Colonic mucosa (tissue), 4 donors: ENCODE measurements at regions not wholly inside any gene's neighbourhood (a gene's known extent, or its start where the extent isn't known, plus 50 kb on each side); places are given as distances from the start of the nearest gene placed in this dataset.

ENCODE experiments used
- DNase-seq: peaks from one replicate; pipeline ENCODE4 v3.0.0-alpha.2; 2020
- H3K27ac ChIP-seq: fragments of 200-600 bp; one replicate; pipeline ENCODE4 v1.8.0; 2021
- H3K27me3 ChIP-seq: fragments of 200-600 bp; one replicate; pipeline ENCODE4 v1.8.0; 2021
- H3K36me3 ChIP-seq: fragments of 200-600 bp; one replicate; pipeline ENCODE4 v1.8.0; 2021
- H3K4me1 ChIP-seq: fragments of 200-600 bp; one replicate; pipeline ENCODE4 v1.8.0; 2021; ENCODE audit warnings: mild to moderate bottlenecking
- H3K4me3 ChIP-seq: fragments of 200-600 bp; one replicate; pipeline ENCODE4 v1.8.0; 2021
- H3K9ac ChIP-seq, 2 donors: one replicate each; pipeline ENCODE4 v1.7.0; 2013; ENCODE audit warnings: control low read depth in 2 of 2, low read depth in 2 of 2, low read length in 2 of 2
- H3K9me3 ChIP-seq: fragments of 200-600 bp; one replicate; pipeline ENCODE4 v1.8.0; 2021
- CTCF ChIP-seq: fragments of 200-600 bp; IDR thresholded peaks from one replicate; pipeline ENCODE4 v1.8.0; 2022; ENCODE audit warnings: antibody characterized with exemption, mild to moderate bottlenecking
- intact Hi-C: fragments of 100-400 bp; cut with DNase I; formaldehyde crosslinking; loops from one replicate; pipeline ENCODE4 v1.14.1; 2022
- donor health status: healthy.
- donor health status: DM: no; HTN: no; CAD: no.
- donor health status: DM: no; HTN: no; CAD: no.

- H3K27me3 ChIP-seq = no peaks in the 10 kb centered on the region
- no peak for TF ChIP-seq CTCF
- H3K4me3 ChIP-seq = no peak overlapping the region
- DNase-seq = no peak
- no peaks in the 10 kb centered on the region for H3K36me3 ChIP-seq
- H3K4me1 ChIP-seq = no peaks in the 10 kb centered on the region
- H3K9me3 ChIP-seq = no peaks in the 10 kb centered on the region
- intact Hi-C loops = no loop called here
- H3K9ac ChIP-seq = no peak overlapping the region
- no peak overlapping the region for H3K27ac ChIP-seq
These were observed 572.3 kb downstream of the PLCL1 start for GRCh38 chr2:198376677-198377076.

GRCh38 chr2:198375083-198375410 is 570.7 kb downstream of the PLCL1 start:
- intact Hi-C loops = no loop called here

GRCh38 chr2:198374375-198375082 is 570.1 kb downstream of the PLCL1 start:
- Histone ChIP-seq H3K27me3 (no peaks in the 10 kb centered on the region), H3K27ac (no peak overlapping the region), H3K4me3 (no peak overlapping the region), H3K4me1 (no peaks in the 10 kb centered on the region), H3K36me3 (no peaks in the 10 kb centered on the region), H3K9me3 (no peaks in the 10 kb centered on the region), H3K9ac (no peak overlapping the region)
- intact Hi-C loops = no loop called here
- peak; percentile 82 for DNase-seq
- TF ChIP-seq CTCF = peak; percentile 64

More at GRCh38 chr2:198375083-198375410, 570.7 kb downstream of the PLCL1 start:
- Histone ChIP-seq H3K27ac (no peak overlapping the region), H3K9ac (no peak overlapping the region), H3K4me1 (no peaks in the 10 kb centered on the region), H3K36me3 (no peaks in the 10 kb centered on the region), H3K4me3 (no peak overlapping the region), H3K9me3 (no peaks in the 10 kb centered on the region), H3K27me3 (no peaks in the 10 kb centered on the region)
- TF ChIP-seq CTCF = no peak
- no peak for DNase-seq

GRCh38 chr2:198371921-198372543 is 567.6 kb downstream of the PLCL1 start:
- no peak for TF ChIP-seq CTCF
- Histone ChIP-seq H3K9ac (no peak overlapping the region), H3K27me3 (no peaks in the 10 kb centered on the region), H3K4me3 (no peak overlapping the region), H3K4me1 (no peaks in the 10 kb centered on the region), H3K9me3 (no peaks in the 10 kb centered on the region), H3K27ac (no peak overlapping the region), H3K36me3 (no peaks in the 10 kb centered on the region)
- DNase-seq = no peak
- intact Hi-C loops = no loop called here

- H3K27me3 ChIP-seq = no peaks in the 10 kb centered on the region
- H3K9ac ChIP-seq = no peak overlapping the region
- no peak overlapping the region for H3K27ac ChIP-seq
- no peaks in the 10 kb centered on the region for H3K36me3 ChIP-seq
- no peak for DNase-seq
- intact Hi-C loops = no loop called here
- no peaks in the 10 kb centered on the region for H3K4me1 ChIP-seq
- H3K9me3 ChIP-seq = no peaks in the 10 kb centered on the region
- TF ChIP-seq CTCF = no peak
- H3K4me3 ChIP-seq = no peak overlapping the region
These were observed 566.9 kb downstream of the PLCL1 start for GRCh38 chr2:198371329-198371728.
